HEK293 (cell line): ENCODE measurements at regions not wholly inside any gene's neighbourhood (a gene's known extent, or its start where the extent isn't known, plus 50 kb on each side); places are given as distances from the start of the nearest gene placed in this dataset.

ENCODE experiments used
- CTCF ChIP-seq: fragments of 450-650 bp; formaldehyde crosslinking; IDR thresholded peaks from 2 replicates; pipeline ENCODE4 v1.5.1; 2016; ENCODE audit warnings: missing biosample characterization, missing genetic modification characterization
- TCF7L2 ChIP-seq: IDR thresholded peaks from 2 replicates; pipeline ENCODE4 v1.6.1; 2011; ENCODE audit warnings: low read depth, mild to moderate bottlenecking, inconsistent platforms, low read length, moderate library complexity, borderline replicate concordance
- ZBTB1 ChIP-seq: fragments of 450-650 bp; formaldehyde crosslinking; IDR thresholded peaks from 2 replicates; pipeline ENCODE4 v1.5.1; 2016; ENCODE audit warnings: missing biosample characterization, missing genetic modification characterization
- ZBTB10 ChIP-seq: fragments of 450-650 bp; formaldehyde crosslinking; IDR thresholded peaks from 2 replicates; pipeline ENCODE4 v1.5.1; 2016; ENCODE audit warnings: missing biosample characterization, missing genetic modification characterization
- ZBTB26 ChIP-seq: fragments of 450-650 bp; formaldehyde crosslinking; optimal IDR thresholded peaks from 2 replicates; pipeline ENCODE3; 2016; ENCODE audit warnings: missing biosample characterization, mild to moderate bottlenecking, missing genetic modification characterization
- ZEB2 ChIP-seq: fragments of 450-650 bp; formaldehyde crosslinking; IDR thresholded peaks from 2 replicates; pipeline ENCODE4 v1.5.1; 2016; ENCODE audit warnings: missing biosample characterization, missing genetic modification characterization
- ZFP41 ChIP-seq: fragments of 450-650 bp; formaldehyde crosslinking; IDR thresholded peaks from 2 replicates; pipeline ENCODE4 v1.5.1; 2016; ENCODE audit warnings: missing biosample characterization, missing genetic modification characterization, borderline replicate concordance
- ZFP69B ChIP-seq: fragments of 450-650 bp; formaldehyde crosslinking; IDR thresholded peaks from 2 replicates; pipeline ENCODE4 v1.5.1; 2016; ENCODE audit warnings: missing biosample characterization, missing genetic modification characterization
- ZNF335 ChIP-seq: fragments of 450-650 bp; formaldehyde crosslinking; conservative IDR thresholded peaks from 2 replicates; pipeline ENCODE4 v1.5.1; 2016; ENCODE audit warnings: missing biosample characterization, missing genetic modification characterization
- ZNF510 ChIP-seq: fragments of 450-650 bp; formaldehyde crosslinking; IDR thresholded peaks from 2 replicates; pipeline ENCODE4 v1.5.1; 2018; ENCODE audit warnings: mild to moderate bottlenecking, missing genetic modification characterization, missing biosample characterization; ENCODE audit not compliant: insufficient replicate concordance
- ZNF704 ChIP-seq: fragments of 450-650 bp; formaldehyde crosslinking; IDR thresholded peaks from 2 replicates; pipeline ENCODE4 v1.5.1; 2016; ENCODE audit warnings: missing biosample characterization, missing genetic modification characterization
- ZNF747 ChIP-seq: fragments of 450-650 bp; formaldehyde crosslinking; IDR thresholded peaks from 2 replicates; pipeline ENCODE4 v1.5.1; 2016; ENCODE audit warnings: missing biosample characterization, missing genetic modification characterization
- ZNF776 ChIP-seq: fragments of 450-650 bp; formaldehyde crosslinking; IDR thresholded peaks from 2 replicates; pipeline ENCODE4 v1.5.0; 2017; ENCODE audit warnings: missing biosample characterization, missing genetic modification characterization, borderline replicate concordance

- TF ChIP-seq ZFP69B (tag by site-specific recombination), result no peak
- no peak for TF ChIP-seq ZFP41
- no peak for TF ChIP-seq CTCF (tag by site-specific recombination)
- TF ChIP-seq ZNF776 (tag by site-specific recombination), result no peak
- TF ChIP-seq ZNF510 (tag by site-specific recombination), result no peak
- TF ChIP-seq ZBTB10 (tag by site-specific recombination), result no peak
- no peak for TF ChIP-seq ZNF747 (tag by site-specific recombination)
- TF ChIP-seq ZEB2 (tag by site-specific recombination), result no peak
- TF ChIP-seq ZNF335, result no peak
- no peak for TF ChIP-seq ZBTB26 (tag by site-specific recombination)
- TF ChIP-seq ZNF704 (tag by site-specific recombination), result no peak
- no peak for TF ChIP-seq ZBTB1
- no peak for TF ChIP-seq TCF7L2
Measured at GRCh38 chr13:31436478-31436877, 236.7 kb downstream of the B3GLCT start.
